CD14-positive monocyte (primary cell): ENCODE measurements at regions not wholly inside any gene's neighbourhood (a gene's known extent, or its start where the extent isn't known, plus 50 kb on each side); places are given as distances from the start of the nearest gene placed in this dataset.
A peak's percentile ranks its signal among the peaks of the same experiment; 100 is the strongest.

Experiments
- DNase-seq, 3 donors: peaks; one replicate each; pipeline ENCODE4 v3.0.0-alpha.2; 2011 to 2022
- H2AFZ ChIP-seq: 2 replicates; pipeline ENCODE4 v1.6.0; 2012; ENCODE audit warnings: mild to moderate bottlenecking, low read depth, low read length, inconsistent platforms; ENCODE audit not compliant: insufficient read depth, poor library complexity, severe bottlenecking
- H3K27ac ChIP-seq, 2 donors: 1 replicate in 1 of 2; 2 replicates in 1 of 2; pipeline ENCODE4 v1.5.1; 2012 to 2013; ENCODE audit warnings: low read length in 2 of 2, control low read depth in 1 of 2, inconsistent platforms in 1 of 2, low read depth in 1 of 2, mild to moderate bottlenecking in 1 of 2
- H3K27me3 ChIP-seq, 2 donors: one replicate each; pipeline versions ENCODE4 v1.6.0 to v1.6.1; 2011 to 2013; ENCODE audit warnings: low read length in 2 of 2; ENCODE audit not compliant: control insufficient read depth in 2 of 2, insufficient read depth in 2 of 2
- H3K36me3 ChIP-seq, 2 donors: replicated peaks in 1 of 2; 1 replicate in 1 of 2; 2 replicates in 1 of 2; pipeline versions ENCODE4 v1.5.1 to v1.6.1; 2012 to 2013; ENCODE audit warnings: low read length in 2 of 2, control low read depth in 1 of 2, inconsistent platforms in 1 of 2, mild to moderate bottlenecking in 1 of 2; ENCODE audit not compliant: insufficient read depth in 2 of 2, control insufficient read depth in 1 of 2
- H3K4me1 ChIP-seq, 2 donors: 1 replicate in 1 of 2; 2 replicates in 1 of 2; pipeline versions ENCODE4 v1.5.1 to v1.6.1; 2012 to 2013; ENCODE audit warnings: low read length in 2 of 2, control low read depth in 1 of 2, inconsistent platforms in 1 of 2, mild to moderate bottlenecking in 1 of 2, moderate library complexity in 1 of 2; ENCODE audit not compliant: insufficient read depth in 2 of 2, control insufficient read depth in 1 of 2
- H3K4me2 ChIP-seq: replicated peaks from 2 replicates; pipeline ENCODE3; 2012; ENCODE audit warnings: low read length, moderate library complexity, mild to moderate bottlenecking; ENCODE audit not compliant: poor library complexity, severe bottlenecking; ENCODE audit errors: extremely low read depth
- H3K4me3 ChIP-seq, 3 experiments: fragments of 200-600 bp in 1 of 3; sonication (generic) in 1 of 3; replicated peaks in 1 of 3; 1 replicate in 2 of 3; 2 replicates in 1 of 3; pipeline ENCODE4 v1.5.1; 2011 to 2013; ENCODE audit warnings: low read length in 3 of 3, mild to moderate bottlenecking in 3 of 3, control low read depth in 2 of 3, low read depth in 2 of 3, inconsistent platforms in 1 of 3, moderate library complexity in 1 of 3
- H3K79me2 ChIP-seq: 2 replicates; pipeline ENCODE4 v1.6.0; 2012; ENCODE audit warnings: mild to moderate bottlenecking, control low read depth, inconsistent platforms, low read length, moderate library complexity; ENCODE audit not compliant: insufficient read depth
- H3K9ac ChIP-seq: 2 replicates; pipeline ENCODE4 v1.6.0; 2017; ENCODE audit warnings: low read length, mild to moderate bottlenecking; ENCODE audit not compliant: insufficient read depth, poor library complexity, severe bottlenecking
- H3K9me3 ChIP-seq, 2 donors: replicated peaks in 1 of 2; 1 replicate in 1 of 2; 2 replicates in 1 of 2; pipeline versions ENCODE4 v1.5.1 to v1.6.1; 2012 to 2013; ENCODE audit warnings: low read length in 2 of 2, control low read depth in 1 of 2; ENCODE audit not compliant: control insufficient read depth in 1 of 2, insufficient read depth in 1 of 2
- H4K20me1 ChIP-seq: 2 replicates; pipeline ENCODE4 v1.6.0; 2012; ENCODE audit warnings: mild to moderate bottlenecking, low read length, control low read depth, moderate library complexity; ENCODE audit not compliant: insufficient read depth
- H3K27ac Mint-ChIP-seq, 7 donors: one replicate each; pipeline ENCODE4 v1.8.0; 2020; ENCODE audit warnings: mild to moderate bottlenecking in 7 of 7, mixed read lengths in 7 of 7, moderate library complexity in 6 of 7, inconsistent platforms in 2 of 7
- H3K27me3 Mint-ChIP-seq, 3 donors: one replicate each; pipeline ENCODE4 v1.8.0; 2021 to 2022; ENCODE audit warnings: low read depth in 3 of 3, mild to moderate bottlenecking in 3 of 3, mixed read lengths in 3 of 3, moderate library complexity in 3 of 3, inconsistent platforms in 1 of 3
- H3K36me3 Mint-ChIP-seq, 2 donors: one replicate each; pipeline ENCODE4 v1.8.0; 2020; ENCODE audit warnings: mixed read lengths in 2 of 2, inconsistent platforms in 1 of 2, mild to moderate bottlenecking in 1 of 2
- H3K4me1 Mint-ChIP-seq: one replicate; pipeline ENCODE4 v1.8.0; 2020; ENCODE audit warnings: mild to moderate bottlenecking, mixed read lengths
- H3K4me3 Mint-ChIP-seq, 2 donors: one replicate each; pipeline ENCODE4 v1.8.0; 2020; ENCODE audit warnings: mild to moderate bottlenecking in 2 of 2, mixed read lengths in 2 of 2, moderate library complexity in 1 of 2
- H3K9me3 Mint-ChIP-seq, 7 donors: one replicate each; pipeline ENCODE4 v1.8.0; 2020 to 2022; ENCODE audit warnings: mixed read lengths in 7 of 7, mild to moderate bottlenecking in 6 of 7, moderate library complexity in 6 of 7, inconsistent platforms in 2 of 7
- CTCF ChIP-seq: fragments of 200-600 bp; IDR thresholded peaks from one replicate; pipeline ENCODE4 v1.8.0; 2022; ENCODE audit warnings: antibody characterized with exemption, mild to moderate bottlenecking
- WGBS: methylation state at CpG from one replicate; pipeline ENCODE4 v1.1.5; 2013; ENCODE audit warnings: missing lambda C conversion rate; ENCODE audit not compliant: insufficient coverage; 5-methylcytosine and 5-hydroxymethylcytosine counted together
- intact Hi-C, 2 donors: fragments of 100-400 bp; cut with micrococcal nuclease; formaldehyde crosslinking; loops; one replicate each; pipeline versions ENCODE4 v1.15.0 to v1.15.1; 2023

GRCh38 chr21:20645344-20645743 lies 352.9 kb upstream of the NCAM2 start:
- Histone ChIP-seq H3K27me3 (no peaks in the 10 kb centered on the region), H2AFZ (no peak overlapping the region), H3K9ac (no peak overlapping the region), H3K4me3 (no peak overlapping the region), H3K36me3 (no peaks in the 10 kb centered on the region), H3K27ac (no peak overlapping the region), H3K4me1 (no peaks in the 10 kb centered on the region), H3K79me2 (no peaks in the 10 kb centered on the region), H4K20me1 (no peaks in the 10 kb centered on the region), H3K9me3 (peaks cover 23% of the 10 kb centered on the region in 2 donors), H3K4me2 (no peak overlapping the region)
- Mint-ChIP-seq H3K9me3 (peaks cover 3 to 29% (median 15%) of the 10 kb centered on the region in 7 donors), H3K4me3 (no peak overlapping the region), H3K36me3 (no peaks in the 10 kb centered on the region), H3K27ac (peak overlapping the region in 1 of 7 donors; percentile 68), H3K4me1 (no peaks in the 10 kb centered on the region), H3K27me3 (no peaks in the 10 kb centered on the region)
- TF ChIP-seq CTCF = no peak
- no peak for DNase-seq
- 92% methylated on average over 5 of the region's 5 CpGs for WGBS
- intact Hi-C loops = no loop called here

- no peak overlapping the region for H3K27ac ChIP-seq
- no peak for TF ChIP-seq CTCF
- H2AFZ ChIP-seq = no peak overlapping the region
- H3K79me2 ChIP-seq = no peaks in the 10 kb centered on the region
- intact Hi-C loops = no loop called here
- H3K27me3 ChIP-seq = no peaks in the 10 kb centered on the region
- WGBS = 85% methylated on average over 3 of the region's 7 CpGs
- H3K36me3 Mint-ChIP-seq = no peaks in the 10 kb centered on the region
- H3K4me3 ChIP-seq = no peak overlapping the region
- no peak overlapping the region for H3K9ac ChIP-seq
- H3K9me3 Mint-ChIP-seq = peaks cover 4 to 24% (median 15%) of the 10 kb centered on the region in 7 donors
- H3K9me3 ChIP-seq = peaks cover 20 to 21% of the 10 kb centered on the region in 2 donors
- H3K4me3 Mint-ChIP-seq = no peak overlapping the region
- H4K20me1 ChIP-seq = no peaks in the 10 kb centered on the region
- H3K4me2 ChIP-seq = no peak overlapping the region
- DNase-seq = no peak
- H3K4me1 Mint-ChIP-seq = no peaks in the 10 kb centered on the region
- no peaks in the 10 kb centered on the region for H3K27me3 Mint-ChIP-seq
- no peaks in the 10 kb centered on the region for H3K4me1 ChIP-seq
- no peak overlapping the region for H3K27ac Mint-ChIP-seq
- H3K36me3 ChIP-seq = no peaks in the 10 kb centered on the region
Measured at GRCh38 chr21:20646431-20647165, 351.6 kb upstream of the NCAM2 start.
